A549 (cell line): ENCODE measurements at regions not wholly inside any gene's neighbourhood (a gene's known extent, or its start where the extent isn't known, plus 50 kb on each side); places are given as distances from the start of the nearest gene placed in this dataset.

Experiments
- CHD2 ChIP-seq: fragments of 150-350 bp; IDR thresholded peaks from 2 replicates; pipeline ENCODE4 v1.6.1; 2014; ENCODE audit warnings: low read length; ENCODE audit not compliant: partially characterized antibody
- HDAC2 ChIP-seq: fragments of 200-600 bp; sonication (generic); IDR thresholded peaks from 2 replicates; pipeline ENCODE4 v1.6.1; 2016
- HOXB13 ChIP-seq: fragments of 250-450 bp; sonication (Bioruptor Pico); IDR thresholded peaks from 2 replicates; pipeline ENCODE4 v1.5.0; 2020; ENCODE audit warnings: low read depth, mild to moderate bottlenecking, moderate library complexity
- PHF8 ChIP-seq: fragments of 200-600 bp; sonication (generic); IDR thresholded peaks from 2 replicates; pipeline ENCODE4 v1.6.1; 2016; ENCODE audit warnings: low read depth, mild to moderate bottlenecking, antibody characterized with exemption, moderate library complexity, borderline replicate concordance
- POLR2A ChIP-seq: IDR thresholded peaks from 2 replicates; pipeline ENCODE4 v1.6.1; 2012; ENCODE audit warnings: mild to moderate bottlenecking, low read length
- RCOR1 ChIP-seq: fragments of 150-350 bp; IDR thresholded peaks from 2 replicates; pipeline ENCODE4 v1.6.1; 2014; ENCODE audit warnings: antibody characterized with exemption, low read length, low read depth
- ZC3H11A ChIP-seq: fragments of 450-650 bp; IDR thresholded peaks from 2 replicates; pipeline ENCODE4 v1.6.1; 2014; ENCODE audit warnings: antibody characterized with exemption, mild to moderate bottlenecking
- TF ChIP-seq, protein P1 (sequence below): fragments of 150-350 bp; IDR thresholded peaks from 2 replicates; pipeline ENCODE4 v1.6.1; 2014; ENCODE audit warnings: low read depth, mild to moderate bottlenecking, low read length
- TF ChIP-seq, protein P2 (sequence below): fragments of 200-600 bp; sonication (generic); IDR thresholded peaks from 2 replicates; pipeline ENCODE4 v1.6.1; 2016; ENCODE audit warnings: antibody characterized with exemption, mild to moderate bottlenecking, moderate library complexity
- TF ChIP-seq, protein P3 (sequence below): fragments of 250-450 bp; sonication (Bioruptor Pico); IDR thresholded peaks from 2 replicates; pipeline ENCODE4 v1.5.0; 2021; ENCODE audit warnings: mild to moderate bottlenecking, moderate library complexity, borderline replicate concordance
- TF ChIP-seq, protein P4 (sequence below): fragments of >200 bp; sonication (Bioruptor Twin); formaldehyde crosslinking; IDR thresholded peaks from 3 replicates; pipeline ENCODE4 v1.5.1; 2016
- TF ChIP-seq, protein P5 (sequence below): fragments of 250-450 bp; sonication (Bioruptor Pico); IDR thresholded peaks from 2 replicates; pipeline ENCODE4 v1.5.0; 2020; ENCODE audit warnings: low read depth, mild to moderate bottlenecking, moderate library complexity

GRCh38 chr4:151991884-151992167 is 231.0 kb upstream of the GATB start:
- no peak for TF ChIP-seq HDAC2
- TF ChIP-seq RCOR1 = no peak
- no peak for TF ChIP-seq CHD2
- TF ChIP-seq, protein P1, sequence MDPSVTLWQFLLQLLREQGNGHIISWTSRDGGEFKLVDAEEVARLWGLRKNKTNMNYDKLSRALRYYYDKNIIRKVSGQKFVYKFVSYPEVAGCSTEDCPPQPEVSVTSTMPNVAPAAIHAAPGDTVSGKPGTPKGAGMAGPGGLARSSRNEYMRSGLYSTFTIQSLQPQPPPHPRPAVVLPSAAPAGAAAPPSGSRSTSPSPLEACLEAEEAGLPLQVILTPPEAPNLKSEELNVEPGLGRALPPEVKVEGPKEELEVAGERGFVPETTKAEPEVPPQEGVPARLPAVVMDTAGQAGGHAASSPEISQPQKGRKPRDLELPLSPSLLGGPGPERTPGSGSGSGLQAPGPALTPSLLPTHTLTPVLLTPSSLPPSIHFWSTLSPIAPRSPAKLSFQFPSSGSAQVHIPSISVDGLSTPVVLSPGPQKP = no peak
- TF ChIP-seq, protein P2, sequence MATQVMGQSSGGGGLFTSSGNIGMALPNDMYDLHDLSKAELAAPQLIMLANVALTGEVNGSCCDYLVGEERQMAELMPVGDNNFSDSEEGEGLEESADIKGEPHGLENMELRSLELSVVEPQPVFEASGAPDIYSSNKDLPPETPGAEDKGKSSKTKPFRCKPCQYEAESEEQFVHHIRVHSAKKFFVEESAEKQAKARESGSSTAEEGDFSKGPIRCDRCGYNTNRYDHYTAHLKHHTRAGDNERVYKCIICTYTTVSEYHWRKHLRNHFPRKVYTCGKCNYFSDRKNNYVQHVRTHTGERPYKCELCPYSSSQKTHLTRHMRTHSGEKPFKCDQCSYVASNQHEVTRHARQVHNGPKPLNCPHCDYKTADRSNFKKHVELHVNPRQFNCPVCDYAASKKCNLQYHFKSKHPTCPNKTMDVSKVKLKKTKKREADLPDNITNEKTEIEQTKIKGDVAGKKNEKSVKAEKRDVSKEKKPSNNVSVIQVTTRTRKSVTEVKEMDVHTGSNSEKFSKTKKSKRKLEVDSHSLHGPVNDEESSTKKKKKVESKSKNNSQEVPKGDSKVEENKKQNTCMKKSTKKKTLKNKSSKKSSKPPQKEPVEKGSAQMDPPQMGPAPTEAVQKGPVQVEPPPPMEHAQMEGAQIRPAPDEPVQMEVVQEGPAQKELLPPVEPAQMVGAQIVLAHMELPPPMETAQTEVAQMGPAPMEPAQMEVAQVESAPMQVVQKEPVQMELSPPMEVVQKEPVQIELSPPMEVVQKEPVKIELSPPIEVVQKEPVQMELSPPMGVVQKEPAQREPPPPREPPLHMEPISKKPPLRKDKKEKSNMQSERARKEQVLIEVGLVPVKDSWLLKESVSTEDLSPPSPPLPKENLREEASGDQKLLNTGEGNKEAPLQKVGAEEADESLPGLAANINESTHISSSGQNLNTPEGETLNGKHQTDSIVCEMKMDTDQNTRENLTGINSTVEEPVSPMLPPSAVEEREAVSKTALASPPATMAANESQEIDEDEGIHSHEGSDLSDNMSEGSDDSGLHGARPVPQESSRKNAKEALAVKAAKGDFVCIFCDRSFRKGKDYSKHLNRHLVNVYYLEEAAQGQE = no peak
- TF ChIP-seq, protein P3, sequence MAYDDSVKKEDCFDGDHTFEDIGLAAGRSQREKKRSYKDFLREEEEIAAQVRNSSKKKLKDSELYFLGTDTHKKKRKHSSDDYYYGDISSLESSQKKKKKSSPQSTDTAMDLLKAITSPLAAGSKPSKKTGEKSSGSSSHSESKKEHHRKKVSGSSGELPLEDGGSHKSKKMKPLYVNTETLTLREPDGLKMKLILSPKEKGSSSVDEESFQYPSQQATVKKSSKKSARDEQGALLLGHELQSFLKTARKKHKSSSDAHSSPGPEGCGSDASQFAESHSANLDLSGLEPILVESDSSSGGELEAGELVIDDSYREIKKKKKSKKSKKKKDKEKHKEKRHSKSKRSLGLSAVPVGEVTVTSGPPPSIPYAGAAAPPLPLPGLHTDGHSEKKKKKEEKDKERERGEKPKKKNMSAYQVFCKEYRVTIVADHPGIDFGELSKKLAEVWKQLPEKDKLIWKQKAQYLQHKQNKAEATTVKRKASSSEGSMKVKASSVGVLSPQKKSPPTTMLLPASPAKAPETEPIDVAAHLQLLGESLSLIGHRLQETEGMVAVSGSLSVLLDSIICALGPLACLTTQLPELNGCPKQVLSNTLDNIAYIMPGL (CRISPR knock-in tag) = no peak
- TF ChIP-seq, protein P4, sequence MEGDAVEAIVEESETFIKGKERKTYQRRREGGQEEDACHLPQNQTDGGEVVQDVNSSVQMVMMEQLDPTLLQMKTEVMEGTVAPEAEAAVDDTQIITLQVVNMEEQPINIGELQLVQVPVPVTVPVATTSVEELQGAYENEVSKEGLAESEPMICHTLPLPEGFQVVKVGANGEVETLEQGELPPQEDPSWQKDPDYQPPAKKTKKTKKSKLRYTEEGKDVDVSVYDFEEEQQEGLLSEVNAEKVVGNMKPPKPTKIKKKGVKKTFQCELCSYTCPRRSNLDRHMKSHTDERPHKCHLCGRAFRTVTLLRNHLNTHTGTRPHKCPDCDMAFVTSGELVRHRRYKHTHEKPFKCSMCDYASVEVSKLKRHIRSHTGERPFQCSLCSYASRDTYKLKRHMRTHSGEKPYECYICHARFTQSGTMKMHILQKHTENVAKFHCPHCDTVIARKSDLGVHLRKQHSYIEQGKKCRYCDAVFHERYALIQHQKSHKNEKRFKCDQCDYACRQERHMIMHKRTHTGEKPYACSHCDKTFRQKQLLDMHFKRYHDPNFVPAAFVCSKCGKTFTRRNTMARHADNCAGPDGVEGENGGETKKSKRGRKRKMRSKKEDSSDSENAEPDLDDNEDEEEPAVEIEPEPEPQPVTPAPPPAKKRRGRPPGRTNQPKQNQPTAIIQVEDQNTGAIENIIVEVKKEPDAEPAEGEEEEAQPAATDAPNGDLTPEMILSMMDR = no peak
- no peak for TF ChIP-seq PHF8
- TF ChIP-seq, protein P5, sequence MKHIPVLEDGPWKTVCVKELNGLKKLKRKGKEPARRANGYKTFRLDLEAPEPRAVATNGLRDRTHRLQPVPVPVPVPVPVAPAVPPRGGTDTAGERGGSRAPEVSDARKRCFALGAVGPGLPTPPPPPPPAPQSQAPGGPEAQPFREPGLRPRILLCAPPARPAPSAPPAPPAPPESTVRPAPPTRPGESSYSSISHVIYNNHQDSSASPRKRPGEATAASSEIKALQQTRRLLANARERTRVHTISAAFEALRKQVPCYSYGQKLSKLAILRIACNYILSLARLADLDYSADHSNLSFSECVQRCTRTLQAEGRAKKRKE (CRISPR knock-in tag) = no peak
- TF ChIP-seq POLR2A = no peak
- TF ChIP-seq HOXB13 (CRISPR knock-in tag) = no peak
- TF ChIP-seq ZC3H11A = no peak
